ENCODE measurements at regions not wholly inside any gene's neighbourhood (a gene's known extent, or its start where the extent isn't known, plus 50 kb on each side); places are given as distances from the start of the nearest gene placed in this dataset.
A peak's percentile ranks its signal among the peaks of the same experiment; 100 is the strongest.

DNA sequence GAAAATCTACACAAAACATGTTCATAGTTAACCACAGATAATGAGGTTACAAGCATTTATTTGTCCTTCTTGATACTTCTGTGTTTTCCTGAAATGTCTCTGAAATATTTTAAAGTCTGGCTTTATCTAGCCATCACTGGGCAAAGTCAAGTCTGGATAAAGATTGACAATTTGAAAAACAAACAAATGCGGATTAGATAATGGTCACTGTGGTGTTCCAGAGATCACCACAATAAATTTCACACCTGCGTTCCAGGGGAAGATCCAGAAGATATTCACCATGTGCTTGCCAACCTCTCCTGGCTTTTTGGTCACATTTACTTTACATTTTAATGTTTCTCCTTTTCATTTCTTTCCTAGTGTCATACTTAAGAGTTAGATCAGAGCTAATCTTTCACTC, 109.7 kb upstream of the CCDC28A start (continued):
- TF ChIP-seq, protein P1, sequence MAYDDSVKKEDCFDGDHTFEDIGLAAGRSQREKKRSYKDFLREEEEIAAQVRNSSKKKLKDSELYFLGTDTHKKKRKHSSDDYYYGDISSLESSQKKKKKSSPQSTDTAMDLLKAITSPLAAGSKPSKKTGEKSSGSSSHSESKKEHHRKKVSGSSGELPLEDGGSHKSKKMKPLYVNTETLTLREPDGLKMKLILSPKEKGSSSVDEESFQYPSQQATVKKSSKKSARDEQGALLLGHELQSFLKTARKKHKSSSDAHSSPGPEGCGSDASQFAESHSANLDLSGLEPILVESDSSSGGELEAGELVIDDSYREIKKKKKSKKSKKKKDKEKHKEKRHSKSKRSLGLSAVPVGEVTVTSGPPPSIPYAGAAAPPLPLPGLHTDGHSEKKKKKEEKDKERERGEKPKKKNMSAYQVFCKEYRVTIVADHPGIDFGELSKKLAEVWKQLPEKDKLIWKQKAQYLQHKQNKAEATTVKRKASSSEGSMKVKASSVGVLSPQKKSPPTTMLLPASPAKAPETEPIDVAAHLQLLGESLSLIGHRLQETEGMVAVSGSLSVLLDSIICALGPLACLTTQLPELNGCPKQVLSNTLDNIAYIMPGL (CRISPR knock-in tag; IDR thresholded peaks at IDR 0.05; ENCODE audit: borderline replicate concordance in 1 of 2, low read depth in 1 of 2): no peak
- TF ChIP-seq PHF20 (CRISPR knock-in tag; IDR thresholded peaks at IDR 0.05) (no peak), HOXA5 (CRISPR knock-in tag; IDR thresholded peaks at IDR 0.05) (no peak), ZNF816 (CRISPR knock-in tag; IDR thresholded peaks at IDR 0.05; ENCODE audit: borderline replicate concordance) (no peak), KAT2B (IDR thresholded peaks at IDR 0.05; ENCODE audit: borderline replicate concordance, low read depth, low read length) (no peak), MTA1 (CRISPR knock-in tag; IDR thresholded peaks at IDR 0.05; ENCODE audit: borderline replicate concordance) (no peak), TAF1 (CRISPR knock-in tag; IDR thresholded peaks at IDR 0.05) (no peak), ZKSCAN5 (CRISPR knock-in tag; IDR thresholded peaks at IDR 0.05) (no peak), SOX5 (CRISPR knock-in tag; IDR thresholded peaks at IDR 0.05; ENCODE audit: borderline replicate concordance) (no peak; the same call in 1 of the 2 replicates), ZNF850 (CRISPR knock-in tag; conservative IDR thresholded peaks at IDR 0.05) (no peak), PRPF4 (IDR thresholded peaks at IDR 0.05; ENCODE audit: low read depth, low read length, poor library complexity, severe bottlenecking) (no peak), ZNF564 (CRISPR knock-in tag; IDR thresholded peaks at IDR 0.05) (no peak), CEBPG (CRISPR knock-in tag; IDR thresholded peaks at IDR 0.05) (0 out of 2 replicates have a peak, but pooled peaks have one; percentile 4), NFRKB (IDR thresholded peaks at IDR 0.05) (no peak), MED1 (CRISPR knock-in tag; IDR thresholded peaks at IDR 0.05) (0 out of 2 replicates have a peak, but pooled peaks have one; percentile 23)
- TF ChIP-seq, protein P2, sequence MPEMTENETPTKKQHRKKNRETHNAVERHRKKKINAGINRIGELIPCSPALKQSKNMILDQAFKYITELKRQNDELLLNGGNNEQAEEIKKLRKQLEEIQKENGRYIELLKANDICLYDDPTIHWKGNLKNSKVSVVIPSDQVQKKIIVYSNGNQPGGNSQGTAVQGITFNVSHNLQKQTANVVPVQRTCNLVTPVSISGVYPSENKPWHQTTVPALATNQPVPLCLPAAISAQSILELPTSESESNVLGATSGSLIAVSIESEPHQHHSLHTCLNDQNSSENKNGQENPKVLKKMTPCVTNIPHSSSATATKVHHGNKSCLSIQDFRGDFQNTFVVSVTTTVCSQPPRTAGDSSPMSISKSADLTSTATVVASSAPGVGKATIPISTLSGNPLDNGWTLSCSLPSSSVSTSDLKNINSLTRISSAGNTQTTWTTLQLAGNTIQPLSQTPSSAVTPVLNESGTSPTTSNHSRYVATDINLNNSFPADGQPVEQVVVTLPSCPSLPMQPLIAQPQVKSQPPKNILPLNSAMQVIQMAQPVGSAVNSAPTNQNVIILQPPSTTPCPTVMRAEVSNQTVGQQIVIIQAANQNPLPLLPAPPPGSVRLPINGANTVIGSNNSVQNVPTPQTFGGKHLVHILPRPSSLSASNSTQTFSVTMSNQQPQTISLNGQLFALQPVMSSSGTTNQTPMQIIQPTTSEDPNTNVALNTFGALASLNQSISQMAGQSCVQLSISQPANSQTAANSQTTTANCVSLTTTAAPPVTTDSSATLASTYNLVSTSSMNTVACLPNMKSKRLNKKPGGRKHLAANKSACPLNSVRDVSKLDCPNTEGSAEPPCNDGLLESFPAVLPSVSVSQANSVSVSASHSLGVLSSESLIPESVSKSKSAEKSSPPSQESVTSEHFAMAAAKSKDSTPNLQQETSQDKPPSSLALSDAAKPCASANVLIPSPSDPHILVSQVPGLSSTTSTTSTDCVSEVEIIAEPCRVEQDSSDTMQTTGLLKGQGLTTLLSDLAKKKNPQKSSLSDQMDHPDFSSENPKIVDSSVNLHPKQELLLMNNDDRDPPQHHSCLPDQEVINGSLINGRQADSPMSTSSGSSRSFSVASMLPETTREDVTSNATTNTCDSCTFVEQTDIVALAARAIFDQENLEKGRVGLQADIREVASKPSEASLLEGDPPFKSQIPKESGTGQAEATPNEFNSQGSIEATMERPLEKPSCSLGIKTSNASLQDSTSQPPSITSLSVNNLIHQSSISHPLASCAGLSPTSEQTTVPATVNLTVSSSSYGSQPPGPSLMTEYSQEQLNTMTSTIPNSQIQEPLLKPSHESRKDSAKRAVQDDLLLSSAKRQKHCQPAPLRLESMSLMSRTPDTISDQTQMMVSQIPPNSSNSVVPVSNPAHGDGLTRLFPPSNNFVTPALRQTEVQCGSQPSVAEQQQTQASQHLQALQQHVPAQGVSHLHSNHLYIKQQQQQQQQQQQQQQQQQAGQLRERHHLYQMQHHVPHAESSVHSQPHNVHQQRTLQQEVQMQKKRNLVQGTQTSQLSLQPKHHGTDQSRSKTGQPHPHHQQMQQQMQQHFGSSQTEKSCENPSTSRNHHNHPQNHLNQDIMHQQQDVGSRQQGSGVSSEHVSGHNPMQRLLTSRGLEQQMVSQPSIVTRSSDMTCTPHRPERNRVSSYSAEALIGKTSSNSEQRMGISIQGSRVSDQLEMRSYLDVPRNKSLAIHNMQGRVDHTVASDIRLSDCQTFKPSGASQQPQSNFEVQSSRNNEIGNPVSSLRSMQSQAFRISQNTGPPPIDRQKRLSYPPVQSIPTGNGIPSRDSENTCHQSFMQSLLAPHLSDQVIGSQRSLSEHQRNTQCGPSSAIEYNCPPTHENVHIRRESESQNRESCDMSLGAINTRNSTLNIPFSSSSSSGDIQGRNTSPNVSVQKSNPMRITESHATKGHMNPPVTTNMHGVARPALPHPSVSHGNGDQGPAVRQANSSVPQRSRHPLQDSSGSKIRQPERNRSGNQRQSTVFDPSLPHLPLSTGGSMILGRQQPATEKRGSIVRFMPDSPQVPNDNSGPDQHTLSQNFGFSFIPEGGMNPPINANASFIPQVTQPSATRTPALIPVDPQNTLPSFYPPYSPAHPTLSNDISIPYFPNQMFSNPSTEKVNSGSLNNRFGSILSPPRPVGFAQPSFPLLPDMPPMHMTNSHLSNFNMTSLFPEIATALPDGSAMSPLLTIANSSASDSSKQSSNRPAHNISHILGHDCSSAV (CRISPR knock-in tag; IDR thresholded peaks at IDR 0.05; ENCODE audit: borderline replicate concordance): no peak
- TF ChIP-seq, protein P3, sequence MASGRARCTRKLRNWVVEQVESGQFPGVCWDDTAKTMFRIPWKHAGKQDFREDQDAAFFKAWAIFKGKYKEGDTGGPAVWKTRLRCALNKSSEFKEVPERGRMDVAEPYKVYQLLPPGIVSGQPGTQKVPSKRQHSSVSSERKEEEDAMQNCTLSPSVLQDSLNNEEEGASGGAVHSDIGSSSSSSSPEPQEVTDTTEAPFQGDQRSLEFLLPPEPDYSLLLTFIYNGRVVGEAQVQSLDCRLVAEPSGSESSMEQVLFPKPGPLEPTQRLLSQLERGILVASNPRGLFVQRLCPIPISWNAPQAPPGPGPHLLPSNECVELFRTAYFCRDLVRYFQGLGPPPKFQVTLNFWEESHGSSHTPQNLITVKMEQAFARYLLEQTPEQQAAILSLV (CRISPR knock-in tag; IDR thresholded peaks at IDR 0.05; ENCODE audit: borderline replicate concordance): no peak
- TF ChIP-seq, protein P4, sequence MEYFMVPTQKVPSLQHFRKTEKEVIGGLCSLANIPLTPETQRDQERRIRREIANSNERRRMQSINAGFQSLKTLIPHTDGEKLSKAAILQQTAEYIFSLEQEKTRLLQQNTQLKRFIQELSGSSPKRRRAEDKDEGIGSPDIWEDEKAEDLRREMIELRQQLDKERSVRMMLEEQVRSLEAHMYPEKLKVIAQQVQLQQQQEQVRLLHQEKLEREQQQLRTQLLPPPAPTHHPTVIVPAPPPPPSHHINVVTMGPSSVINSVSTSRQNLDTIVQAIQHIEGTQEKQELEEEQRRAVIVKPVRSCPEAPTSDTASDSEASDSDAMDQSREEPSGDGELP (IDR thresholded peaks at IDR 0.05; ENCODE audit: borderline replicate concordance, low read depth): no peak
- TF ChIP-seq, protein P5, sequence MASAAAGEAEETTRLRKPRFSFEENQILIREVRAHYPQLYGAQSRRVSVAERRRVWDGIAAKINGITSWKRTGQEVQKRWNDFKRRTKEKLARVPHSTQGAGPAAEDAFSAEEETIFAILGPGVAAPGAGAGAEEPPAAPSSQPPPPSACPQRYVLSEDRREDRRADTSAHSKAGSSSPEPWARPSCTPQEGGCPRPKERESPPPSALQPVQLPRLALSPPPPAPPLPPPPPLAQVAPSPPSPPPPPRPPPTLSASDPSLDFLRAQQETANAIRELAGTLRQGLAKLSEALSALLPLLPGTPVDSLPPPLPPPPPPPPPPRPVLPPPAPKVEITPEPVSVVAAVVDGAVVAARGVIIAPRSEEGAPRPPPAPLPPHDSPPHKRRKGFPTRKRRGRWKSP (CRISPR knock-in tag; IDR thresholded peaks at IDR 0.05): no peak
